OCI-LY1 (cell line): ENCODE measurements at regions not wholly inside any gene's neighbourhood (a gene's known extent, or its start where the extent isn't known, plus 50 kb on each side); places are given as distances from the start of the nearest gene placed in this dataset.

Source experiments
- EZH2 ChIP-seq: fragments of 200-600 bp; sonication (generic), shearing (Covaris generic); IDR thresholded peaks from 2 replicates; pipeline ENCODE4 v1.8.0; 2017; ENCODE audit warnings: borderline replicate concordance, mixed run types, mild to moderate bottlenecking, antibody characterized with exemption, low read length, moderate library complexity, mixed read lengths
- TF ChIP-seq, protein P1 (sequence below): fragments of 200-600 bp; sonication (generic), shearing (Covaris generic); IDR thresholded peaks from 2 replicates; pipeline ENCODE4 v1.5.1; 2017; ENCODE audit warnings: mild to moderate bottlenecking, antibody characterized with exemption, low read length, moderate library complexity, mixed read lengths

DNA sequence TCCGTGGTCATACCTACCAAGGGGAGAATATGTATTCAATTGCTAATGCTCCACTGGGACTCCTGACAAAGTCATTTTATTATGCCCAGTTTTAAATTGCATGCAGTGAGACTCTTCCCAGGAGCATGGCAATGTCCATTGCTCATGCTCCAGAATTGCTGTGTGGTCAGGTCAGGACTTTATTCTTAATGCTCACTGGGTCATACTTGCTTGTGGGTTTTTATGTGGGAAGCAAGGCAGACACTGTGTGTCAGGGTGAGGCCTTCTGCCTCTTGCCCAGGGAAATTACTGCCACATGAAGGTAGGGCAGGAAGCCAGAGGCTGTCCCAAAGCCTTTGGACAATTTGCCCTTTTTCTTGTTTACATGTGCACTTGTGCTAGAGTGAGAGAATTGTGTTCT is 164.6 kb upstream of the MEF2C start:
- TF ChIP-seq, protein P1, sequence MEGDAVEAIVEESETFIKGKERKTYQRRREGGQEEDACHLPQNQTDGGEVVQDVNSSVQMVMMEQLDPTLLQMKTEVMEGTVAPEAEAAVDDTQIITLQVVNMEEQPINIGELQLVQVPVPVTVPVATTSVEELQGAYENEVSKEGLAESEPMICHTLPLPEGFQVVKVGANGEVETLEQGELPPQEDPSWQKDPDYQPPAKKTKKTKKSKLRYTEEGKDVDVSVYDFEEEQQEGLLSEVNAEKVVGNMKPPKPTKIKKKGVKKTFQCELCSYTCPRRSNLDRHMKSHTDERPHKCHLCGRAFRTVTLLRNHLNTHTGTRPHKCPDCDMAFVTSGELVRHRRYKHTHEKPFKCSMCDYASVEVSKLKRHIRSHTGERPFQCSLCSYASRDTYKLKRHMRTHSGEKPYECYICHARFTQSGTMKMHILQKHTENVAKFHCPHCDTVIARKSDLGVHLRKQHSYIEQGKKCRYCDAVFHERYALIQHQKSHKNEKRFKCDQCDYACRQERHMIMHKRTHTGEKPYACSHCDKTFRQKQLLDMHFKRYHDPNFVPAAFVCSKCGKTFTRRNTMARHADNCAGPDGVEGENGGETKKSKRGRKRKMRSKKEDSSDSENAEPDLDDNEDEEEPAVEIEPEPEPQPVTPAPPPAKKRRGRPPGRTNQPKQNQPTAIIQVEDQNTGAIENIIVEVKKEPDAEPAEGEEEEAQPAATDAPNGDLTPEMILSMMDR: no peak
- TF ChIP-seq EZH2: no peak
